ENCODE measurements at regions not wholly inside any gene's neighbourhood (a gene's known extent, or its start where the extent isn't known, plus 50 kb on each side); places are given as distances from the start of the nearest gene placed in this dataset.
"Not testable (repeated sequence)": the region's sequence is repeated elsewhere in the genome, so short reads cannot be mapped to it uniquely, and the experiment has no call there.

DNA sequence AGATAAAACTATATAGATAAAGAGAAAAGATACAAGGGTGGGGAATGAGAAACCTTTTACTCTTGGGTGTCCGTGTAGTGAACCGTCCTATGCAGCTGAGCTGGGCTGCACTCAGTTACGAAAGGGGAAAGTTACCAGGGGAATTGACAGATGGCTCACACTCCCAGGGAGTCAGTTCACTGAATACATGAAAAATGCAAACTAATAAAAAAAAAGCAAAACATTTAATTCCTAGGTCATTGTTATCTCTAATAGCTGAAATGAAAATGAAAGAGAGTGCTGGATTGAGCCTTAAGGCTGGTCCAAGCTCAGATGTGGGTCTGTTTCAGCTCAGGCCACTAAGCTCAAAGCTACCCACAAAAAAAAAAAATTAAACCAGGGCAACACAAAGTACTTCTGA lies 138.0 kb downstream of the THBS2 start:
- no peak for DNase-seq (ENCODE audit: low read depth)
- no peaks in the 10 kb centered on the region for H3K27me3 ChIP-seq (ENCODE audit: control insufficient read depth, insufficient read depth, low read length)
- no peaks in the 10 kb centered on the region for H3K36me3 ChIP-seq (ENCODE audit: control insufficient read depth, insufficient read depth, low read length)
- no peak overlapping the region for H3K4me3 ChIP-seq (ENCODE audit: low read depth, low read length)
- no peak for TF ChIP-seq CTCF (IDR thresholded peaks at IDR 0.05; ENCODE audit: insufficient read depth, low read length, poor library complexity, severe bottlenecking)

GRCh38 chr6:169114632-169115031 lies 139.0 kb downstream of the THBS2 start:
- not testable (repeated sequence) for H3K4me3 ChIP-seq (ENCODE audit: low read depth, low read length); DNase-seq (ENCODE audit: low read depth); H3K27me3 ChIP-seq (ENCODE audit: control insufficient read depth, insufficient read depth, low read length); H3K36me3 ChIP-seq (ENCODE audit: control insufficient read depth, insufficient read depth, low read length)

DNA sequence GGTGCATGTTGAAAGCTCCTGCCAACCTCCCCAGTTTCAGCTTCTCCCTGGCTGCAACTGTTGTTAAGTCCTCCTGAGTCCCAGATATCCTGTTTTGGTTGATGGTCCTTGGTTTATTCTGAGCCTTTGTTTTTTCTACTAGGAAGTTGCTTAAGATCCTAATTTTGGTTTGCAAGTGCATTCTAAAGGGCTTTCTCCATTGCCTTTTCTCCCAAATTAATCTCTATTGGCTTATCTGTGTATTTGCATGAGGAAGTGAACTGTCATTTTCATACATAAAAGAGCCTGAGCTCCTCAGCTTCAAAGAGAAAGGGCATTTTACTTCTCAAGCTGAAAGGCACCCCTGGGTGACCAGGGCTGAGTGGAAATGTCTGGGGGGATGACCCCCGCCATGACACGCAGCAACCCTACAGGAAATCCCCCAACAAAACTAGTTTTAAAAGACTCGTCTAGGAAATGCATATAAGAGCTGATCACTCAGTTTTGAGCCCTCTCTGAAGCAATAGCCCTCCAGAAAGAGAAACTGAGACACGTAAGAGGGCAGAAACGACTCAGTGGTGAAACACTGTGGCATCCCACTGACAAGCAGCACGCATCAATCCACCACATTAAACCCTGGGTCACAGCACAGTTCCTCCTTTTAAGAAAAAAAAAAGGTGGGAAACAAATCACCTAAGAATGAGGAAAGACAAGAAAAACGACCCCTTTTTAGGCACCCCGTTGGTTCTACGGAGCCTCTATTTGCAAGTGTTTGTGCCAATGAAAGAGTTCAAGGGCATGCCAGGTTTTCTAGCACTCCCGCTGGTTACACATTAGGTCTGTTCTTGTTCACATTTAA lies 140.9 kb downstream of the THBS2 start:
- H3K4me3 ChIP-seq (ENCODE audit: low read depth, low read length) = no peak overlapping the region
- no peak for TF ChIP-seq CTCF (IDR thresholded peaks at IDR 0.05; ENCODE audit: insufficient read depth, low read length, poor library complexity, severe bottlenecking)
- no peak for DNase-seq (ENCODE audit: low read depth)
- no peaks in the 10 kb centered on the region for H3K36me3 ChIP-seq (ENCODE audit: control insufficient read depth, insufficient read depth, low read length)
- no peaks in the 10 kb centered on the region for H3K27me3 ChIP-seq (ENCODE audit: control insufficient read depth, insufficient read depth, low read length)

- TF ChIP-seq CTCF (IDR thresholded peaks at IDR 0.05; ENCODE audit: insufficient read depth, low read length, poor library complexity, severe bottlenecking) = no peak
- DNase-seq (ENCODE audit: low read depth) = no peak
- Histone ChIP-seq H3K4me3 (ENCODE audit: low read depth, low read length) (no peak overlapping the region), H3K27me3 (ENCODE audit: control insufficient read depth, insufficient read depth, low read length) (no peaks in the 10 kb centered on the region), H3K36me3 (ENCODE audit: control insufficient read depth, insufficient read depth, low read length) (no peaks in the 10 kb centered on the region)
Observed at GRCh38 chr6:169111203-169111602, 142.4 kb downstream of the THBS2 start.

DNA sequence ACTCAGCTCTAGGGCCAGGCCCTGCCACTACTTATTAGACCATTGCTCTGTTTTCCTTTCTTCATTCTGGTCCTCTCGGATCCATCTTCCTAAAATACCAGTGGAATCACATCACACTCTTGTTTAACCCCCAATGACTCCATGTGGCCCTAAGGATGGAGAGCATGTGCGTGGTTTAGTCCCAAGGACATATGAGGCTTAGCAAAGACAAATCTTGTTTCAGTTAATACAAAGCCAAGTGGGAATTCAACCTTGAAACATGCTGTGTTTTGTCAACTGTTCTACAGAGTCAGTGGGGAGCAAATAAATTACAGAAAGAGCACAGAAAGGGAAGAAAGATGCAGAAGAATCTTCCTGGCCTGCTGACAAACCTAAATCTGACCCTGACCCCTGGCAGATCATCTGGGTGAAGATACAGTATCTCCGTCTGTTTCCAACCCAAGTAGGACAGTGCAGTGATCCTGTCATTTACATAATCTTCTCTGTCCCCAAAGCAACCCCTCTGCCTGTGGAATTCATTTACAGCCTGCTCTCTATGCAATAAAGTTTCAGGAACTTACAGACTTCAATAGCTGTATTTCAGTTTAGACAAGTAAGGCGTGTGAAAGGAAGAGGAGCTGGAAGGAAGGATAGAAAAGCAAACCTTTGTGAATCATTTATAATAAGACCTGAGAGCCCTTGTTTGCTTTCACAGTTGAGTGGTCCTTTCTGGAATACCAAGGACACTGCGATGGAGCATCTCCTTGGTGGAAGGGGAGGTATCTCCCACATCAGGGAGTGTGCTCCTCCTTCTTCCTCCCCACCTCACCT lies 144.0 kb downstream of the THBS2 start:
- no peak for TF ChIP-seq CTCF (IDR thresholded peaks at IDR 0.05; ENCODE audit: insufficient read depth, low read length, poor library complexity, severe bottlenecking)
- DNase-seq (ENCODE audit: low read depth) = no peak
- Histone ChIP-seq H3K36me3 (ENCODE audit: control insufficient read depth, insufficient read depth, low read length) (no peaks in the 10 kb centered on the region), H3K4me3 (ENCODE audit: low read depth, low read length) (no peak overlapping the region), H3K27me3 (ENCODE audit: control insufficient read depth, insufficient read depth, low read length) (no peaks in the 10 kb centered on the region)

- no peaks in the 10 kb centered on the region for H3K27me3 ChIP-seq (ENCODE audit: control insufficient read depth, insufficient read depth, low read length)
Observed at GRCh38 chr6:169108753-169109152, 144.9 kb downstream of the THBS2 start.

More at GRCh38 chr6:169108753-169109152, 144.9 kb downstream of the THBS2 start:
- H3K4me3 ChIP-seq (ENCODE audit: low read depth, low read length) = no peak overlapping the region
- no peak for TF ChIP-seq CTCF (IDR thresholded peaks at IDR 0.05; ENCODE audit: insufficient read depth, low read length, poor library complexity, severe bottlenecking)
- no peak for DNase-seq (ENCODE audit: low read depth)
- H3K36me3 ChIP-seq (ENCODE audit: control insufficient read depth, insufficient read depth, low read length) = no peaks in the 10 kb centered on the region
